ENCODE measurements at regions not wholly inside any gene's neighbourhood (a gene's known extent, or its start where the extent isn't known, plus 50 kb on each side); places are given as distances from the start of the nearest gene placed in this dataset.

DNA sequence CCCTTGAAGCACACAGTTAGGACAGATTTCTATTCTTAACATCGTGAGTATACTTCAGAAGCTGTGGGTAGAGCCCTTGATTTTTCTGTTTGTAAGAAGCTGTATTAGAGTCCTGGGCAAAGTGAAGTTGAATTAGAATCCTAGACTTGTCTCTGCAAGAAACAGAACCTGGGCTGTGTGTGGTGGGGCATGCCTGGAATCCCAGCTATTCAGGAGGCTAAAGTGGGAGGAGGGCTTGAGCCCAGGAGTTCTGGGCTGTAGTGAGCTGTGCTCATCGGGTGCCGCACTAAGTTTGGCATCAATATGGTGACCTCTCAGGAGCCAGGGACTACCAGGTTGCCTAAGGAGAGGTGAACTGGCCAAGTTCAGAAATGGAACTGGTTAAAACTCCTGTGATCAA, 183.4 kb downstream of the GNAI1 start:
- TF ChIP-seq ZNF658 (tag by site-specific recombination; IDR thresholded peaks at IDR 0.05) (no peak), ZNF112 (tag by site-specific recombination; IDR thresholded peaks at IDR 0.05) (no peak), ZNF514 (tag by site-specific recombination; IDR thresholded peaks at IDR 0.05) (no peak), ZFP3 (tag by site-specific recombination; IDR thresholded peaks at IDR 0.05; ENCODE audit: low read depth) (no peak), ZNF155 (tag by site-specific recombination; IDR thresholded peaks at IDR 0.05) (no peak), ZNF121 (tag by site-specific recombination; IDR thresholded peaks at IDR 0.05) (no peak), ZNF274 (IDR thresholded peaks at IDR 0.05; ENCODE audit: low read length) (no peak), ZNF274 (tag by site-specific recombination; IDR thresholded peaks at IDR 0.05; ENCODE audit: borderline replicate concordance) (no peak)
- TF ChIP-seq, protein P1, sequence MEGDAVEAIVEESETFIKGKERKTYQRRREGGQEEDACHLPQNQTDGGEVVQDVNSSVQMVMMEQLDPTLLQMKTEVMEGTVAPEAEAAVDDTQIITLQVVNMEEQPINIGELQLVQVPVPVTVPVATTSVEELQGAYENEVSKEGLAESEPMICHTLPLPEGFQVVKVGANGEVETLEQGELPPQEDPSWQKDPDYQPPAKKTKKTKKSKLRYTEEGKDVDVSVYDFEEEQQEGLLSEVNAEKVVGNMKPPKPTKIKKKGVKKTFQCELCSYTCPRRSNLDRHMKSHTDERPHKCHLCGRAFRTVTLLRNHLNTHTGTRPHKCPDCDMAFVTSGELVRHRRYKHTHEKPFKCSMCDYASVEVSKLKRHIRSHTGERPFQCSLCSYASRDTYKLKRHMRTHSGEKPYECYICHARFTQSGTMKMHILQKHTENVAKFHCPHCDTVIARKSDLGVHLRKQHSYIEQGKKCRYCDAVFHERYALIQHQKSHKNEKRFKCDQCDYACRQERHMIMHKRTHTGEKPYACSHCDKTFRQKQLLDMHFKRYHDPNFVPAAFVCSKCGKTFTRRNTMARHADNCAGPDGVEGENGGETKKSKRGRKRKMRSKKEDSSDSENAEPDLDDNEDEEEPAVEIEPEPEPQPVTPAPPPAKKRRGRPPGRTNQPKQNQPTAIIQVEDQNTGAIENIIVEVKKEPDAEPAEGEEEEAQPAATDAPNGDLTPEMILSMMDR (tag by site-specific recombination; IDR thresholded peaks at IDR 0.05) = no peak
- TF ChIP-seq, protein P2, sequence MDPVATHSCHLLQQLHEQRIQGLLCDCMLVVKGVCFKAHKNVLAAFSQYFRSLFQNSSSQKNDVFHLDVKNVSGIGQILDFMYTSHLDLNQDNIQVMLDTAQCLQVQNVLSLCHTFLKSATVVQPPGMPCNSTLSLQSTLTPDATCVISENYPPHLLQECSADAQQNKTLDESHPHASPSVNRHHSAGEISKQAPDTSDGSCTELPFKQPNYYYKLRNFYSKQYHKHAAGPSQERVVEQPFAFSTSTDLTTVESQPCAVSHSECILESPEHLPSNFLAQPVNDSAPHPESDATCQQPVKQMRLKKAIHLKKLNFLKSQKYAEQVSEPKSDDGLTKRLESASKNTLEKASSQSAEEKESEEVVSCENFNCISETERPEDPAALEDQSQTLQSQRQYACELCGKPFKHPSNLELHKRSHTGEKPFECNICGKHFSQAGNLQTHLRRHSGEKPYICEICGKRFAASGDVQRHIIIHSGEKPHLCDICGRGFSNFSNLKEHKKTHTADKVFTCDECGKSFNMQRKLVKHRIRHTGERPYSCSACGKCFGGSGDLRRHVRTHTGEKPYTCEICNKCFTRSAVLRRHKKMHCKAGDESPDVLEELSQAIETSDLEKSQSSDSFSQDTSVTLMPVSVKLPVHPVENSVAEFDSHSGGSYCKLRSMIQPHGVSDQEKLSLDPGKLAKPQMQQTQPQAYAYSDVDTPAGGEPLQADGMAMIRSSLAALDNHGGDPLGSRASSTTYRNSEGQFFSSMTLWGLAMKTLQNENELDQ (tag by site-specific recombination; IDR thresholded peaks at IDR 0.05; ENCODE audit: low read depth) = no peak
- TF ChIP-seq, protein P3, sequence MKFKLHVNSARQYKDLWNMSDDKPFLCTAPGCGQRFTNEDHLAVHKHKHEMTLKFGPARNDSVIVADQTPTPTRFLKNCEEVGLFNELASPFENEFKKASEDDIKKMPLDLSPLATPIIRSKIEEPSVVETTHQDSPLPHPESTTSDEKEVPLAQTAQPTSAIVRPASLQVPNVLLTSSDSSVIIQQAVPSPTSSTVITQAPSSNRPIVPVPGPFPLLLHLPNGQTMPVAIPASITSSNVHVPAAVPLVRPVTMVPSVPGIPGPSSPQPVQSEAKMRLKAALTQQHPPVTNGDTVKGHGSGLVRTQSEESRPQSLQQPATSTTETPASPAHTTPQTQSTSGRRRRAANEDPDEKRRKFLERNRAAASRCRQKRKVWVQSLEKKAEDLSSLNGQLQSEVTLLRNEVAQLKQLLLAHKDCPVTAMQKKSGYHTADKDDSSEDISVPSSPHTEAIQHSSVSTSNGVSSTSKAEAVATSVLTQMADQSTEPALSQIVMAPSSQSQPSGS (tag by site-specific recombination; IDR thresholded peaks at IDR 0.05; ENCODE audit: low read depth) = no peak
- TF ChIP-seq, protein P4, sequence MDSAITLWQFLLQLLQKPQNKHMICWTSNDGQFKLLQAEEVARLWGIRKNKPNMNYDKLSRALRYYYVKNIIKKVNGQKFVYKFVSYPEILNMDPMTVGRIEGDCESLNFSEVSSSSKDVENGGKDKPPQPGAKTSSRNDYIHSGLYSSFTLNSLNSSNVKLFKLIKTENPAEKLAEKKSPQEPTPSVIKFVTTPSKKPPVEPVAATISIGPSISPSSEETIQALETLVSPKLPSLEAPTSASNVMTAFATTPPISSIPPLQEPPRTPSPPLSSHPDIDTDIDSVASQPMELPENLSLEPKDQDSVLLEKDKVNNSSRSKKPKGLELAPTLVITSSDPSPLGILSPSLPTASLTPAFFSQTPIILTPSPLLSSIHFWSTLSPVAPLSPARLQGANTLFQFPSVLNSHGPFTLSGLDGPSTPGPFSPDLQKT (IDR thresholded peaks at IDR 0.05; ENCODE audit: borderline replicate concordance, low read depth, low read length) = no peak
- TF ChIP-seq, protein P5, sequence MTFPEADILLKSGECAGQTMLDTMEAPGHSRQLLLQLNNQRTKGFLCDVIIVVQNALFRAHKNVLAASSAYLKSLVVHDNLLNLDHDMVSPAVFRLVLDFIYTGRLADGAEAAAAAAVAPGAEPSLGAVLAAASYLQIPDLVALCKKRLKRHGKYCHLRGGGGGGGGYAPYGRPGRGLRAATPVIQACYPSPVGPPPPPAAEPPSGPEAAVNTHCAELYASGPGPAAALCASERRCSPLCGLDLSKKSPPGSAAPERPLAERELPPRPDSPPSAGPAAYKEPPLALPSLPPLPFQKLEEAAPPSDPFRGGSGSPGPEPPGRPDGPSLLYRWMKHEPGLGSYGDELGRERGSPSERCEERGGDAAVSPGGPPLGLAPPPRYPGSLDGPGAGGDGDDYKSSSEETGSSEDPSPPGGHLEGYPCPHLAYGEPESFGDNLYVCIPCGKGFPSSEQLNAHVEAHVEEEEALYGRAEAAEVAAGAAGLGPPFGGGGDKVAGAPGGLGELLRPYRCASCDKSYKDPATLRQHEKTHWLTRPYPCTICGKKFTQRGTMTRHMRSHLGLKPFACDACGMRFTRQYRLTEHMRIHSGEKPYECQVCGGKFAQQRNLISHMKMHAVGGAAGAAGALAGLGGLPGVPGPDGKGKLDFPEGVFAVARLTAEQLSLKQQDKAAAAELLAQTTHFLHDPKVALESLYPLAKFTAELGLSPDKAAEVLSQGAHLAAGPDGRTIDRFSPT (tag by site-specific recombination; IDR thresholded peaks at IDR 0.05) = no peak

Measured in HEK293 (cell line).